ENCODE measurements at regions not wholly inside any gene's neighbourhood (a gene's known extent, or its start where the extent isn't known, plus 50 kb on each side); places are given as distances from the start of the nearest gene placed in this dataset.

- DNase-seq = peak in 1 of 2 donors; percentile 23
- H3K27ac ChIP-seq = no peak overlapping the region
- no peak for TF ChIP-seq POLR2A (IDR thresholded peaks at IDR 0.05)
- peaks cover 0 to 42% (median 15%) of the 10 kb centered on the region in 3 donors for H3K27me3 ChIP-seq
- intact Hi-C loops (cut with DNase I; ENCODE audit: low total_unique reads) = no loop called here
- H3K36me3 ChIP-seq = no peaks in the 10 kb centered on the region
- H3K4me1 ChIP-seq = peaks cover 0 to 12% (median 9%) of the 10 kb centered on the region in 4 donors
- 9 to 18% (median 13%) methylated on average over 20 to 23 of the region's 23 CpGs for WGBS, 5 donors
- no peaks in the 10 kb centered on the region for H3K9me3 ChIP-seq
- H3K4me3 ChIP-seq = peak overlapping the region; percentile 33 to 40 (median 38)
Measured at GRCh38 chr3:22371607-22372291, 620.7 kb upstream of the ZNF385D start.

- Histone ChIP-seq H3K4me1 (peaks cover 0 to 12% (median 9%) of the 10 kb centered on the region in 4 donors), H3K36me3 (no peaks in the 10 kb centered on the region), H3K4me3 (peak overlapping the region; percentile 33 to 40 (median 38)), H3K27ac (no peak overlapping the region), H3K9me3 (no peaks in the 10 kb centered on the region), H3K27me3 (peaks cover 0 to 42% (median 15%) of the 10 kb centered on the region in 3 donors)
- TF ChIP-seq EP300 (IDR thresholded peaks at IDR 0.05) (no peak), CTCF (IDR thresholded peaks at IDR 0.05) (no peak), POLR2AphosphoS5 (IDR thresholded peaks at IDR 0.05) (no peak), POLR2A (IDR thresholded peaks at IDR 0.05) (no peak)
- peak in 1 of 2 donors; percentile 63 for DNase-seq
- 3 to 5% (median 5%) methylated on average over 30 to 74 of the region's 74 CpGs for WGBS, 5 donors
- intact Hi-C loops (cut with DNase I; ENCODE audit: low total_unique reads) = no loop called here
Measured at GRCh38 chr3:22372292-22373062, 621.5 kb upstream of the ZNF385D start.

GRCh38 chr3:22373182-22373581 lies 622.2 kb upstream of the ZNF385D start:
- DNase-seq = no peak
- Histone ChIP-seq H3K36me3 (no peaks in the 10 kb centered on the region), H3K9me3 (no peaks in the 10 kb centered on the region), H3K4me3 (no peak overlapping the region), H3K27ac (no peak overlapping the region), H3K4me1 (peaks cover 0 to 12% (median 9%) of the 10 kb centered on the region in 4 donors), H3K27me3 (peaks cover 0 to 42% (median 15%) of the 10 kb centered on the region in 3 donors)
- TF ChIP-seq POLR2AphosphoS5 (IDR thresholded peaks at IDR 0.05) (no peak), EP300 (IDR thresholded peaks at IDR 0.05) (no peak), CTCF (IDR thresholded peaks at IDR 0.05) (no peak), POLR2A (IDR thresholded peaks at IDR 0.05) (no peak)
- intact Hi-C loops (cut with DNase I; ENCODE audit: low total_unique reads) = no loop called here
- 84 to 95% (median 90%) methylated on average over 5 of the region's 5 CpGs for WGBS, 5 donors

- no peaks in the 10 kb centered on the region for H3K36me3 ChIP-seq
- intact Hi-C loops (cut with DNase I; ENCODE audit: low total_unique reads) = no loop called here
- H3K4me1 ChIP-seq = peaks cover 0 to 12% (median 9%) of the 10 kb centered on the region in 4 donors
- TF ChIP-seq POLR2AphosphoS5 (IDR thresholded peaks at IDR 0.05) (no peak), EP300 (IDR thresholded peaks at IDR 0.05) (no peak), CTCF (IDR thresholded peaks at IDR 0.05) (no peak), POLR2A (IDR thresholded peaks at IDR 0.05) (no peak)
- WGBS, 5 donors = 34 to 66% (median 53%) methylated on average over 3 of the region's 3 CpGs
- no peaks in the 10 kb centered on the region for H3K9me3 ChIP-seq
- DNase-seq = no peak
- H3K27ac ChIP-seq = no peak overlapping the region
- no peak overlapping the region for H3K4me3 ChIP-seq
- H3K27me3 ChIP-seq = peaks cover 0 to 42% (median 15%) of the 10 kb centered on the region in 3 donors
Measured at GRCh38 chr3:22373827-22374226, 622.8 kb upstream of the ZNF385D start.

Measured in stomach (tissue), 8 donors.